Tibial artery (tissue), 4 donors: ENCODE measurements at regions not wholly inside any gene's neighbourhood (a gene's known extent, or its start where the extent isn't known, plus 50 kb on each side); places are given as distances from the start of the nearest gene placed in this dataset.

Experiments
- DNase-seq, 2 donors: peaks; one replicate each; pipeline ENCODE4 v3.0.0-alpha.2; 2019
- H3K27ac ChIP-seq, 2 donors: fragments of 200-600 bp; sonication (generic) in 1 of 2; 1 replicate in 1 of 2; 2 replicates in 1 of 2; pipeline ENCODE4 v1.5.1; 2018 to 2019; ENCODE audit warnings: mild to moderate bottlenecking in 1 of 2
- H3K27me3 ChIP-seq, 2 donors: fragments of 200-600 bp; sonication (generic) in 1 of 2; one replicate each; pipeline versions ENCODE4 v1.5.1 to v1.6.0; 2016 to 2019
- H3K36me3 ChIP-seq, 3 donors: fragments of 200-600 bp; sonication (generic) in 2 of 3; one replicate each; pipeline ENCODE4 v1.5.1; 2016 to 2019; ENCODE audit warnings: mild to moderate bottlenecking in 2 of 3
- H3K4me1 ChIP-seq, 4 donors: fragments of 200-600 bp; sonication (generic) in 2 of 4; 1 replicate in 3 of 4; 2 replicates in 1 of 4; pipeline ENCODE4 v1.5.1; 2016 to 2019
- H3K4me3 ChIP-seq, 2 donors: fragments of 200-600 bp; sonication (generic) in 1 of 2; 1 replicate in 1 of 2; 2 replicates in 1 of 2; pipeline ENCODE4 v1.5.1; 2018 to 2019; ENCODE audit warnings: mild to moderate bottlenecking in 2 of 2
- H3K9me3 ChIP-seq, 3 donors: fragments of 200-600 bp; sonication (generic) in 1 of 3; one replicate each; pipeline ENCODE4 v1.5.1; 2016 to 2019
- CTCF ChIP-seq, 2 experiments: fragments of 200-600 bp in 1 of 2; fragments of 450-650 bp in 1 of 2; IDR thresholded peaks; one replicate each; pipeline ENCODE4 v1.5.1; 2017 to 2019; ENCODE audit warnings: antibody characterized with exemption in 2 of 2, mild to moderate bottlenecking in 1 of 2, moderate library complexity in 1 of 2
- intact Hi-C: fragments of 100-400 bp; cut with DNase I; formaldehyde crosslinking; loops from one replicate; pipeline ENCODE4 v1.15.0; 2023; ENCODE audit warnings: low total_unique reads

DNA sequence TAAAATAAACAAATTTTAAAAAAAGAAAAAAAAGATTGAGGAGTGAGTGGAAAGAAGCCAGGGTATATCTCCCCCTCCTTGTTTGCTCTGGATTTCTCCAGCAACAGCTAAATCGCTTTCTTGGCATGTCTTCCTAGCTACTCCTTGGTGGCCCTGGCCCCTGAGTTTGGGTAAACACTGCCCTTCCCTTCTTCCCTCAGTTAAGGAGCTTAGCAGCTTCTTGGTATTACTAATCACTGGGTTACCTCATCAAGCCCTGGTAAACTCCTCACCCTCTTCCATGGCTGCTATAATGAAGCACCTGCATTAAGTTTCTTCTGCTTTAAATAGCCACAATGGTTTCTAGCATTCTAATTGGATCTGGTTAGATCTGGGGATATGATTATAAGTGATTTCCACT, 269.8 kb downstream of the FZD1 start:
- Histone ChIP-seq H3K36me3 (no peaks in the 10 kb centered on the region), H3K27me3 (no peaks in the 10 kb centered on the region), H3K4me3 (no peak overlapping the region), H3K27ac (no peak overlapping the region), H3K4me1 (no peaks in the 10 kb centered on the region), H3K9me3 (peaks cover 0 to 6% (median 3%) of the 10 kb centered on the region in 3 donors)
- no peak for DNase-seq
- intact Hi-C loops = no loop called here
- TF ChIP-seq CTCF (IDR thresholded peaks at IDR 0.05) = no peak

GRCh38 chr7:91537260-91538152, 273.3 kb downstream of the FZD1 start:
- intact Hi-C loops = no loop called here
- DNase-seq = no peak
- Histone ChIP-seq H3K9me3 (no peaks in the 10 kb centered on the region), H3K27me3 (no peaks in the 10 kb centered on the region), H3K4me3 (no peak overlapping the region), H3K4me1 (no peaks in the 10 kb centered on the region), H3K27ac (no peak overlapping the region), H3K36me3 (no peaks in the 10 kb centered on the region)
- TF ChIP-seq CTCF (IDR thresholded peaks at IDR 0.05) = no peak

DNA sequence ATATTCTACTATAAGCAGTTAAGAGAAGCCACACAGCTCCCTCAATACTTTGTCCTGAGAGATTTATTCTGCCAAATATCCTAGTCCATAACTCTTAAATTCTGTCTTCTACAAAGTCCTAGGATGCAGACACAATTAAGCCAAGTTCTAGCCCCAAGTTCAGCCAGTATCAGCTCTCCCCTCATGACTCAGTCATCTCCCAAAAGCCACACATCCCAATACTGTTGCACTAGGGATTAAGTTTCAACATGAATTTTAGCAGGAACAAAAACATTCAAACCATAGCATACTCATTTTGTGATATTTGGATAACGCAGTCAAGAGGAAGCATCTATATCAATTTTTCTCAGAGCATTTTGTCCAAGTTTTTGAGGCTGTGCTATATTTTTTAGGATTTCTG, 277.4 kb downstream of the FZD1 start:
- Histone ChIP-seq H3K9me3 (no peaks in the 10 kb centered on the region), H3K4me3 (no peak overlapping the region), H3K36me3 (no peaks in the 10 kb centered on the region), H3K27ac (no peak overlapping the region), H3K27me3 (no peaks in the 10 kb centered on the region), H3K4me1 (no peaks in the 10 kb centered on the region)
- DNase-seq = no peak
- no peak for TF ChIP-seq CTCF (IDR thresholded peaks at IDR 0.05)
- intact Hi-C loops = no loop called here

DNA sequence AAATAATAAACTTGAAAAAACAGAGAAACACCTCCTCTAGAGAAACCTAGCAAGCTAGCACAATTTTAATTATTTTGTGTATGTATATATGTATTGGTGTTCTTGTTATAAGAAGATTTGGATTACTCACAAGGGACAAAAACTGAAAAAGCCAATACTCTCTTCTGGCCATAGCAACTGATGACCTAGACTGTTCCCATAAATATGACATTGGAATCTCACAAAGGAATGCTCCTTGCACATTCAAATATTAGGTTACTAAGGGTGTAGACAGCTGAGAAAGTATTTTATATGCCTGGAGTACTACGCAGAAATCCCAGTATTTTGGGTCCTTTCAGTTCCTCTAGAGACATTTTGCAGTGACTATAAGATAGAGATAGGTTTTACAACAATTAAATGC, 279.4 kb downstream of the FZD1 start:
- Histone ChIP-seq H3K4me1 (no peaks in the 10 kb centered on the region), H3K27me3 (no peaks in the 10 kb centered on the region), H3K36me3 (no peaks in the 10 kb centered on the region), H3K27ac (no peak overlapping the region), H3K9me3 (no peaks in the 10 kb centered on the region), H3K4me3 (no peak overlapping the region)
- no peak for TF ChIP-seq CTCF (IDR thresholded peaks at IDR 0.05)
- no peak for DNase-seq
- intact Hi-C loops = no loop called here

DNA sequence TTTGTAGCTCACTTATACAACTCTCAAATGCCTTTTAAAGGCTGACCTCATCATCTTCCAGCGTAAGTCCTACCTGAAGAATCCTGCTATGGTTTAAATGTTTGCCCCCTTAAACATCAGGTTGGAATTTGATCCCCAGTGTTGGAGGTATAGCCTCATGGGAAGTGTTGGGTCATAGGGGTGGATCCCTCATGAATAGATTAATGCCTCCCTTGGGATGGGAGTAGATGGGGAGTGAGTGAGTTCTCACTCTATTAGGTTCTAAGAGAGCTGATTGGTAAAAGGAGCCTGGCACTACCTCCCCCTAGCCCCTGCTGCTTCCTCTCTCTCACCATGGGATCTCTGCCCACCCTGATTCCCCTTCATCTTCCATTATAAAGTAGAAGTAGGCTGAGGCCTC, 285.6 kb downstream of the FZD1 start:
- intact Hi-C loops = no loop called here
- Histone ChIP-seq H3K4me1 (peaks cover 0 to 22% (median 2%) of the 10 kb centered on the region in 4 donors), H3K27ac (no peak overlapping the region), H3K36me3 (no peaks in the 10 kb centered on the region), H3K27me3 (no peaks in the 10 kb centered on the region), H3K9me3 (no peaks in the 10 kb centered on the region), H3K4me3 (no peak overlapping the region)
- no peak for TF ChIP-seq CTCF (IDR thresholded peaks at IDR 0.05)
- no peak for DNase-seq
